H1 (cell line): ENCODE measurements at regions not wholly inside any gene's neighbourhood (a gene's known extent, or its start where the extent isn't known, plus 50 kb on each side); places are given as distances from the start of the nearest gene placed in this dataset.

ENCODE experiments used
- CEBPB ChIP-seq: IDR thresholded peaks from 2 replicates; pipeline ENCODE4 v1.6.1; 2012; ENCODE audit warnings: low read depth, low read length
- CTBP2 ChIP-seq: IDR thresholded peaks from 2 replicates; pipeline ENCODE4 v1.7.0; 2011; ENCODE audit warnings: borderline replicate concordance, mild to moderate bottlenecking, moderate library complexity, mixed read lengths, low read length; ENCODE audit not compliant: insufficient read depth, insufficient read length
- CTCF ChIP-seq, 3 experiments: IDR thresholded peaks; 1 replicate in 2 of 3; 2 replicates in 1 of 3; pipeline versions ENCODE4 v1.5.1 to v1.6.1; 2011; ENCODE audit warnings: low read length in 3 of 3, mild to moderate bottlenecking in 3 of 3, inconsistent platforms in 2 of 3, low read depth in 1 of 3, moderate library complexity in 1 of 3; ENCODE audit not compliant: insufficient read depth in 1 of 3; ENCODE audit errors: control extremely low read depth in 1 of 3
- EP300 ChIP-seq, 2 experiments: IDR thresholded peaks; 1 replicate in 1 of 2; 2 replicates in 1 of 2; pipeline ENCODE4 v1.6.1; 2011 to 2012; ENCODE audit warnings: low read depth in 2 of 2, low read length in 2 of 2, mild to moderate bottlenecking in 2 of 2, borderline replicate concordance in 1 of 2, inconsistent platforms in 1 of 2, moderate library complexity in 1 of 2
- MAFK ChIP-seq: IDR thresholded peaks from 2 replicates; pipeline ENCODE4 v1.6.1; 2012; ENCODE audit warnings: low read depth, mild to moderate bottlenecking, improper control_type of control experiment, low read length
- PHF8 ChIP-seq: fragments of 200-600 bp; sonication (generic); conservative IDR thresholded peaks from 2 replicates; pipeline ENCODE4 v1.7.1; 2012; ENCODE audit warnings: low read depth, mild to moderate bottlenecking, inconsistent platforms, low read length, moderate library complexity
- POLR2A ChIP-seq, 2 experiments: IDR thresholded peaks; 1 replicate in 1 of 2; 2 replicates in 1 of 2; pipeline ENCODE4 v1.6.1; 2011; ENCODE audit warnings: low read depth in 2 of 2, low read length in 2 of 2, mild to moderate bottlenecking in 2 of 2; ENCODE audit errors: control extremely low read depth in 1 of 2
- POLR2AphosphoS5 ChIP-seq: IDR thresholded peaks from 2 replicates; pipeline ENCODE4 v1.6.1; 2011; ENCODE audit warnings: low read depth, low read length
- RXRA ChIP-seq: IDR thresholded peaks from 2 replicates; pipeline ENCODE4 v1.6.1; 2011; ENCODE audit warnings: low read depth, mild to moderate bottlenecking, low read length, moderate library complexity; ENCODE audit not compliant: insufficient read depth
- SP1 ChIP-seq: IDR thresholded peaks from 2 replicates; pipeline ENCODE4 v1.6.1; 2011; ENCODE audit warnings: low read depth, low read length
- YY1 ChIP-seq: IDR thresholded peaks from 2 replicates; pipeline ENCODE4 v1.6.1; 2011; ENCODE audit warnings: low read depth, mild to moderate bottlenecking, low read length

GRCh38 chr2:16739778-16740581, 74.3 kb upstream of the CYRIA start:
- no peak for TF ChIP-seq EP300 (IDR thresholded peaks at IDR 0.05; ENCODE audit: borderline replicate concordance in 1 of 2, low read depth in 2 of 2, low read length in 2 of 2)
- no peak for TF ChIP-seq POLR2AphosphoS5
- TF ChIP-seq POLR2A (IDR thresholded peaks at IDR 0.05; ENCODE audit: control extremely low read depth in 1 of 2, low read depth in 2 of 2, low read length in 2 of 2), result no peak
- no peak for TF ChIP-seq CTCF (IDR thresholded peaks at IDR 0.05; ENCODE audit: control extremely low read depth in 1 of 3, insufficient read depth in 1 of 3, low read depth in 1 of 3, low read length in 3 of 3)
- no peak for TF ChIP-seq PHF8
- no peak for TF ChIP-seq RXRA
- TF ChIP-seq CTBP2, result no peak
- TF ChIP-seq MAFK, result no peak
- TF ChIP-seq CEBPB, result no peak
- no peak for TF ChIP-seq SP1
- TF ChIP-seq YY1, result no peak
